Osteoblast (primary cell): ENCODE measurements at regions not wholly inside any gene's neighbourhood (a gene's known extent, or its start where the extent isn't known, plus 50 kb on each side); places are given as distances from the start of the nearest gene placed in this dataset.

Experiments
- DNase-seq: peaks from one replicate; pipeline ENCODE4 v3.0.0; 2011; ENCODE audit warnings: low spot score, mixed read lengths; ENCODE audit not compliant: insufficient read length; ENCODE audit errors: missing footprints
- H2AFZ ChIP-seq: 2 replicates; pipeline ENCODE4 v1.6.0; 2011; ENCODE audit warnings: mild to moderate bottlenecking, low read length
- H3K27ac ChIP-seq: 2 replicates; pipeline ENCODE4 v1.5.1; 2011; ENCODE audit warnings: mild to moderate bottlenecking, low read depth, low read length, moderate library complexity
- H3K27me3 ChIP-seq: 2 replicates; pipeline ENCODE4 v1.6.0; 2012; ENCODE audit warnings: mild to moderate bottlenecking, control low read depth, inconsistent platforms, low read length, moderate library complexity; ENCODE audit not compliant: insufficient read depth
- H3K36me3 ChIP-seq: 2 replicates; pipeline ENCODE4 v1.5.1; 2011; ENCODE audit warnings: mild to moderate bottlenecking, low read length, control low read depth, moderate library complexity; ENCODE audit not compliant: insufficient read depth
- H3K4me1 ChIP-seq: 2 replicates; pipeline ENCODE4 v1.5.1; 2011; ENCODE audit warnings: mild to moderate bottlenecking, low read length, control low read depth, moderate library complexity; ENCODE audit not compliant: insufficient read depth
- H3K4me2 ChIP-seq: 2 replicates; pipeline ENCODE4 v1.6.0; 2011; ENCODE audit warnings: mild to moderate bottlenecking, low read length; ENCODE audit not compliant: insufficient read depth
- H3K4me3 ChIP-seq: fragments of 200-600 bp; sonication (generic); 3 replicates; pipeline ENCODE4 v1.5.1; 2012; ENCODE audit warnings: mild to moderate bottlenecking, low read length, inconsistent platforms; ENCODE audit not compliant: insufficient read depth
- H3K79me2 ChIP-seq: 2 replicates; pipeline ENCODE4 v1.6.0; 2012; ENCODE audit warnings: mild to moderate bottlenecking, low read length, control low read depth, inconsistent platforms; ENCODE audit not compliant: insufficient read depth
- H3K9me3 ChIP-seq: 2 replicates; pipeline ENCODE4 v1.5.1; 2011; ENCODE audit warnings: low read depth, low read length, control low read depth
- H4K20me1 ChIP-seq: 2 replicates; pipeline ENCODE4 v1.6.0; 2012; ENCODE audit warnings: mild to moderate bottlenecking, low read length, control low read depth; ENCODE audit not compliant: insufficient read depth
- CTCF ChIP-seq: IDR thresholded peaks from 2 replicates; pipeline ENCODE4 v1.5.1; 2011; ENCODE audit warnings: mild to moderate bottlenecking, low read depth, low read length, moderate library complexity; ENCODE audit errors: extremely low read depth

- no peaks in the 10 kb centered on the region for H3K4me1 ChIP-seq
- H3K4me3 ChIP-seq: no peak overlapping the region
- no peaks in the 10 kb centered on the region for H3K9me3 ChIP-seq
- no peak overlapping the region for H2AFZ ChIP-seq
- H3K27ac ChIP-seq: no peak overlapping the region
- H4K20me1 ChIP-seq: no peaks in the 10 kb centered on the region
- no peak overlapping the region for H3K4me2 ChIP-seq
- no peak for TF ChIP-seq CTCF
- peak; percentile 65 for DNase-seq
- H3K79me2 ChIP-seq: no peaks in the 10 kb centered on the region
- H3K27me3 ChIP-seq: no peaks in the 10 kb centered on the region
- H3K36me3 ChIP-seq: no peaks in the 10 kb centered on the region
Measured at GRCh38 chr1:36738245-36738644, 255.5 kb upstream of the CSF3R start.

- no peaks in the 10 kb centered on the region for H3K27me3 ChIP-seq
- DNase-seq: no peak
Measured at GRCh38 chr1:36737767-36738166, 255.1 kb upstream of the CSF3R start.

GRCh38 chr1:36737038-36737555, 254.4 kb upstream of the CSF3R start:
- Histone ChIP-seq H3K36me3 (no peaks in the 10 kb centered on the region), H3K4me3 (no peak overlapping the region), H3K79me2 (no peaks in the 10 kb centered on the region), H3K27ac (no peak overlapping the region), H3K27me3 (no peaks in the 10 kb centered on the region), H3K9me3 (no peaks in the 10 kb centered on the region), H3K4me2 (no peak overlapping the region), H4K20me1 (no peaks in the 10 kb centered on the region), H3K4me1 (no peaks in the 10 kb centered on the region), H2AFZ (no peak overlapping the region)
- DNase-seq: no peak
- no peak for TF ChIP-seq CTCF

More at GRCh38 chr1:36737767-36738166, 255.1 kb upstream of the CSF3R start:
- TF ChIP-seq CTCF: no peak
- H3K9me3 ChIP-seq: no peaks in the 10 kb centered on the region
- no peaks in the 10 kb centered on the region for H3K36me3 ChIP-seq
- no peaks in the 10 kb centered on the region for H4K20me1 ChIP-seq
- H3K27ac ChIP-seq: no peak overlapping the region
- H3K4me3 ChIP-seq: no peak overlapping the region
- H3K4me2 ChIP-seq: no peak overlapping the region
- no peaks in the 10 kb centered on the region for H3K4me1 ChIP-seq
- no peaks in the 10 kb centered on the region for H3K79me2 ChIP-seq
- H2AFZ ChIP-seq: no peak overlapping the region

GRCh38 chr1:36735939-36736730, 253.4 kb upstream of the CSF3R start:
- Histone ChIP-seq H3K27me3 (no peaks in the 10 kb centered on the region), H3K36me3 (no peaks in the 10 kb centered on the region), H2AFZ (no peak overlapping the region), H3K4me1 (no peaks in the 10 kb centered on the region), H4K20me1 (no peaks in the 10 kb centered on the region), H3K9me3 (no peaks in the 10 kb centered on the region), H3K79me2 (no peaks in the 10 kb centered on the region), H3K27ac (no peak overlapping the region), H3K4me2 (no peak overlapping the region), H3K4me3 (no peak overlapping the region)
- no peak for TF ChIP-seq CTCF
- no peak for DNase-seq
